ENCODE measurements at regions not wholly inside any gene's neighbourhood (a gene's known extent, or its start where the extent isn't known, plus 50 kb on each side); places are given as distances from the start of the nearest gene placed in this dataset.
"Not testable (repeated sequence)": the region's sequence is repeated elsewhere in the genome, so short reads cannot be mapped to it uniquely, and the experiment has no call there.

- DNase-seq = no peak
Observed at GRCh38 chr1:112855152-112855828, 100.7 kb downstream of the SLC16A1 start.

- DNase-seq = not testable (repeated sequence)
Observed at GRCh38 chr1:112854368-112854984, 101.5 kb downstream of the SLC16A1 start.

GRCh38 chr1:112853915-112854314 lies 102.1 kb downstream of the SLC16A1 start:
- DNase-seq = not testable (repeated sequence)

GRCh38 chr1:112852934-112853333 lies 103.1 kb downstream of the SLC16A1 start:
- DNase-seq = no peak

GRCh38 chr1:112852276-112852675 lies 103.7 kb downstream of the SLC16A1 start:
- DNase-seq = no peak

GRCh38 chr1:112850034-112850757 lies 105.8 kb downstream of the SLC16A1 start:
- DNase-seq = no peak

- peak; percentile 32 for DNase-seq
Observed at GRCh38 chr1:112849425-112850033, 106.5 kb downstream of the SLC16A1 start.

- no peak for DNase-seq
Observed at GRCh38 chr1:112841825-112842224, 114.2 kb downstream of the SLC16A1 start.

- no peak for DNase-seq
Observed at GRCh38 chr1:112840631-112841624, 115.1 kb downstream of the SLC16A1 start.

- DNase-seq = no peak
Observed at GRCh38 chr1:112836642-112837041, 119.4 kb downstream of the SLC16A1 start.

GRCh38 chr1:112833806-112834205 lies 118.7 kb upstream of the PPM1J start:
- no peak for DNase-seq

- not testable (repeated sequence) for DNase-seq
Observed at GRCh38 chr1:112832259-112832658, 117.1 kb upstream of the PPM1J start.

- not testable (repeated sequence) for DNase-seq
Observed at GRCh38 chr1:112829691-112830090, 114.6 kb upstream of the PPM1J start.

GRCh38 chr1:112828716-112829115 lies 113.6 kb upstream of the PPM1J start:
- no peak for DNase-seq

- DNase-seq = not testable (repeated sequence)
Observed at GRCh38 chr1:112827391-112827790, 112.3 kb upstream of the PPM1J start.

GRCh38 chr1:112826217-112826944 lies 111.2 kb upstream of the PPM1J start:
- no peak for DNase-seq

GRCh38 chr1:112825563-112826216 lies 110.6 kb upstream of the PPM1J start:
- not testable (repeated sequence) for DNase-seq

GRCh38 chr1:112825075-112825474 lies 109.9 kb upstream of the PPM1J start:
- DNase-seq = not testable (repeated sequence)

- DNase-seq = not testable (repeated sequence)
Observed at GRCh38 chr1:112821307-112822063, 106.4 kb upstream of the PPM1J start.

Measured in left kidney (tissue), 1 donor.